NOMO-1 (cell line): ENCODE measurements at regions not wholly inside any gene's neighbourhood (a gene's known extent, or its start where the extent isn't known, plus 50 kb on each side); places are given as distances from the start of the nearest gene placed in this dataset.

Experiments used
- DNase-seq, 2 experiments: peaks; one replicate each; lab custom pipeline; 2025; ENCODE audit not compliant: unreplicated experiment in 2 of 2; lab: John Stamatoyannopoulos, UW

GRCh38 chr16:47806309-47806847 lies 345.2 kb downstream of the PHKB start:
- DNase-seq: no peak

GRCh38 chr16:47787696-47788095 lies 326.6 kb downstream of the PHKB start:
- DNase-seq: no peak

GRCh38 chr16:47781673-47782072 lies 320.5 kb downstream of the PHKB start:
- DNase-seq: no peak

GRCh38 chr16:47780213-47780875 lies 319.2 kb downstream of the PHKB start:
- no peak for DNase-seq

GRCh38 chr16:47779201-47780016 lies 318.3 kb downstream of the PHKB start:
- peak; percentile 7 to 15 for DNase-seq

- DNase-seq: no peak
Measured at GRCh38 chr16:47778106-47778801, 317.1 kb downstream of the PHKB start.

- no peak for DNase-seq
Measured at GRCh38 chr16:47777220-47777619, 316.1 kb downstream of the PHKB start.

GRCh38 chr16:47774661-47775060 lies 313.5 kb downstream of the PHKB start:
- no peak for DNase-seq

GRCh38 chr16:47753659-47754058 lies 292.5 kb downstream of the PHKB start:
- DNase-seq: no peak
